GM18870 (cell line): ENCODE measurements at regions not wholly inside any gene's neighbourhood (a gene's known extent, or its start where the extent isn't known, plus 50 kb on each side); places are given as distances from the start of the nearest gene placed in this dataset.
"Not testable (repeated sequence)": the region's sequence is repeated elsewhere in the genome, so short reads cannot be mapped to it uniquely, and the experiment has no call there.

Experiments used
- ATAC-seq: cut with Tn5 transposase; IDR thresholded peaks from one replicate; pipeline ENCODE4 v1.9.1; 2021; ENCODE audit warnings: moderate library complexity; ENCODE audit not compliant: unreplicated experiment

DNA sequence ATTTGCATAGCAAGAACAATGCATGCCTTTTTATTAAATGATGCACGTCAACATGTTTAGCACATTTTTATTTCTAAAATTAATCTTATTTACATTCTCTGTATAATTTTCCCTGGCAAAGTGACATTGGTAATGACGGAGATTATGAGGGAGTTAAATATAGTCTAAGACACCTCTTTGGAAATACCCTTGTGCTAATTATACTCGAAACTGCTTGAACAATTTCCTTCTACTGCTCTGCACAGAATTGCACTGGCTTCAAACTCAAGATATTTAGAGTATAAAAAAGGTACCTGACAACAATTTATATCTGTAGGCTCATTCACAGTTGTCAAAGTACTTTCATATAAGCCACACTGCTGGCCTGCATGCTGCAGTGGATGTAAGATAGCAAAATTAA is 602.7 kb downstream of the NXPH1 start:
- no peak for ATAC-seq

DNA sequence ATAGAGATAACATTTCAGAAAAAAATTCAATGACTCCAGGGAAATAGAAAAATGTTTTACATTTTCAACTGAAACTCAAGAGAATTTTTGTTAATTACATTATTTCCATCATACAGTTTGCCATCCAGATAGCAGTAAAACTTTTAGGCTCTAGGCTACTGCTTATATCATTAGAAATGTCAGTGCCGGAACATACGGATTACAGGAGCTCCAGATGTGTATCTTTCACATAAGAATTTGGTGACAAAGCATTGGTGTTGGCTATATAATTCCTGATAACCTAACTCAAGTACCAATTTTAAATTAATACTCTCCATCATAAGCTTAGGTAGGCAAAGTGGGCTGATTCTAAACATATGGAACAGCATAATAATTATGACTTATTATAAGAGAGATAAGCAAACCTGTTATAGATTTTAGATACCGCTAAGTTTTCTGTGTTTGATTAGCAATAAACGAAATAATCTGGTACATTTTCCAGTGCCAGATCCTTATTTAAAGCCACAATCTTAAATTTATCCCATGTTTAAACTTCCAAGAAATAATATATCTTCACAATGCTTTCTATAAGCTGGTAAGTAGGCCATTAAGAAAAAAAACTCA is 637.9 kb downstream of the NXPH1 start:
- ATAC-seq, result no peak

DNA sequence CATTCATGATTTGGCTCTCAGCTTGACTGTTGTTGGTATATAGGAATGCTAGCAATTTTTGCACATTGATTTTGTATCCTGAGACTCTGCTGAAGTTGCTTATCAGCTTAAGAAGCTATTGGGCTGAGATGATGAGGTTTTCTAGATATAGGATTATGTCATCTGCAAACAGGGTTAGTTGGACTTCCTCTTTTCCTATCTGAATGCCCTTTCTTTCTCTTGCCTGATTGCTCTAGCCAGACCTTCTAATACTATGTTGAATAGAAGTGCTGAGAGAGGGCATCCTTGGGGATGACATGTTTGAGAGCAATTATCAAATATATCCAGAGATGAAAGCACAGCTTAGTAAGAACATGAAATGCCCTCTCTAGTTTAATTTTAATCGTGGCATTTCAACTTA is 642.4 kb downstream of the NXPH1 start:
- ATAC-seq, result not testable (repeated sequence)

DNA sequence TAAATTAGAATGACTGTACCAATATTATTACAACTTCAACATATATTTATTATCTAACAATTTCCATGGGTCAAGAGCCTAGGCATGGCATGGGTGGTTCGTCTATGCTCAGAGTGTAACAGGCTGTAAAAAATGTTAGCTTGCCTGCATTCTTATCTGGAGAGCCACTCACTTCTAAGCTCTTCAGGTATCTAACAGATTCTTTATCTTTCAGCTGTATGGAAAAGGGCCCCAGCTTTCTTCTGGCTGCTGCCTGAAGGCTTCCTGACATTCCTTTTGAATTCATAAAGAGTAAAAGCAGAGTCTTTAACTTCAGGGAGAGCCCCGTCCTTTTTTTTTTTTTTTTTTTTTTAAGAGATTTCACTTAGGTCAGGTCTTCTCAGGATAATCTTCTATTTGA is 648.8 kb downstream of the NXPH1 start:
- ATAC-seq, result no peak

DNA sequence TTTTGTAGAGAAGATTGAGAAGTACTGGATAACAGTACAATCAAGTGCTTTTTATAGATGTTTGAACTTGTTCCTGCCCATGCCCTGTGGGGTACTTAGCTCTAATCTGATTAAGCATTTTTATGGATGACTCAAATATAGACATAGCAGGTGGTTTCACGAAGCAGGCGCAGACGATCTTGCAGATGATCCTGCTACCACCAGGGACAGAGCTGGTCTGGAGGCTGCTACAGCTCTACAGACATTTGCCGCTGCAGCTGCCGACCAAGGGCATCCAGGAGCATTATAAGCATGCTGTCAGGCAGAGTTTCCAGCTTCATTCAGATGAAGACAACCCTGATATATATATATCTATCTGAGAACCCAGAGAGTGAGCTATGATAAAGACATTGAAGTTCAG is 650.4 kb downstream of the NXPH1 start:
- no peak for ATAC-seq

DNA sequence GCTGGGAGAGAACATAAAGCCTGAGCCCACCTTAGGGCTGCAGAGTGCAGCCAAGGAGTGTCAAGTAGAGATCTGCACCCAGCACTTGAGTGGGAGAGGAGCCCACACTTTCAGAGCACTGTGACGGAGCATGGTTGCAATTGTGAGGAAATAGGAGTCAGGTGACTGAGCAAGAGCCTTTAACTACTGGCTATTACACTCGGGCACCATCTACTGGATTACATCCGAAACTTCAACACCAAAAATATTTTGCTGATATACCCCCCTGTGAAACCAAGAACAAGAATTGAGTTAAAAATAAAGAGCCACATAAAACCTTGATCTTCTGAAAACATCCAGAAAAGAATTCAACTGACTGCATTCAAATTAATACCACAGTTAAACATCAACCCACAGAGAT is 657.9 kb downstream of the NXPH1 start:
- ATAC-seq, result no peak

DNA sequence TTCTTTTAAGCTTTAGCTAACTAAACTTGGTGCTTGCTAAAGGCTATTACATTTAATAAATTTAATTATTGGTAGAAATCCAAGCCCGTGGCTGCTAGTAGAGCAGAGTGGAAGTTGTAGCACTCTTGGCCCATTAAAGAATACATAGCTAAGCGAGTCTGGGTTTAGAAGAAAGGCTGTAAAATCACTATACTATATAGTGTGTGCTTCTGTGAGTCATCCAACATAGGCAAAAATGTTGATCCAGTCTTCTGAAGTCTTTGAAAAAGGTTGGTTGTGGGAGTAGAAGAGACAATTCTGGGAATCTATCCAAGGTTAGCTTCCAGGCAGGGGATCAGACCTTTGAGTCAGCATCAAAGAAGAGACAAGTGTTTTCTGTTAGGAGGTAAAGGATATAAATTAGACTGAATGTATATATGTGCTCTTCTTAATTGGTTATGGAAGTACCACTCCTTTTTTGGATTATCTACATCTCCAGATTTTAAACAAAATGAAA is 664.2 kb downstream of the NXPH1 start:
- no peak for ATAC-seq

DNA sequence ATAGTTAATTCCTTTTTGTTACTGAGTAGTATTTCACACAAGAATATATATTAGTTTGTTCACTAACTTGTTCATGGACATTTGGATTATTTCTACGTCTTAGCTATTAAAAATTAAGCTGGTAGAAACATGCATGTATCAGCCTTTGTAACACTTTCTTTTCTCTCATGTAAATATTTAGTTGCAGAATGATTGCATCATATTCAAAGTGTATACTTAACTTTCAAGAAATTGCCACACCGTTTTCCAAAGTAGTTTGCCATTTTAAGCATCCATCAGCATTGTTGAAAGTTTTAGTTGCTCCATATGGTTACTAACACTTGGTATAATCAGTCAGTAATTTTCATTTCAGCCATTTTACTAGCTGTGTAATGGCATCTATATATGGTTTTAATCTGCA is 666.9 kb downstream of the NXPH1 start:
- ATAC-seq, result no peak

DNA sequence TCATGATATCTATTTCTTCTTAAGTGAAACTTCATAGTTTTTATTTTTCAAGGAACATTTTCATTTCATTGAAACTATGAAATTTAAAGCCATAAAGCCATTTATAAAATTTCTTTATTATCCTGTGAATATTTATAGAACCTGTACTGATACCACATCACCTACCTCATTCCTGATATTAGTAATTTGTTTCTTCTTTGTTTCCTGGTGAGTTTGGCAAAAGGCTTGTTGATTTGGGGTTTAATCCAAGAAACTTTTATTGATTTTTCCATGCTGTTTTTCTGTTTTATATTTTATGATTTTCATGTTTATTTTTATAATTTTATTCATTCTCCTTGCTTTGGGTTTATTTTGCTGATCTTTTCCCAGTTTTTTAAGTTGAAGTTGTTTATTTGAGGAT is 669.4 kb downstream of the NXPH1 start:
- no peak for ATAC-seq

DNA sequence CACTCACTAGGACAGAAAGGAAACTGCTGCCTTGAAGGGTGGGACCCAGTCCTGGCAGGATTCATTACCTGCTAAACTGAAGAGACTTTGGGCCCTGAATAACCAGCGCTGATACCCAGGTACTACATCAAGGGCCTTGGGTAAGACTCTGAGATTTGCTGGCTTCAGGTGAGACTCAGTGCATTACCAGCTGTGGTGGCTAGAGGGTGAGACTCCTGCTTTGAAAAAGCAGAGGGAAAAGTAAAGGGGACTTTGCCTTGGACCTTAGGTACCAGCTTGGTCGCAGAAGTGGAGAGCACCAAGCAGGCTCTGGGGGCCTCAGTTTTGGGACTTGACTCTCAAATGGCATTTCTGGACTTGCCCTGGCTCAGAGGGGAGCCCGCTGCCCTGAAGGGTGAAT is 673.3 kb downstream of the NXPH1 start:
- no peak for ATAC-seq

DNA sequence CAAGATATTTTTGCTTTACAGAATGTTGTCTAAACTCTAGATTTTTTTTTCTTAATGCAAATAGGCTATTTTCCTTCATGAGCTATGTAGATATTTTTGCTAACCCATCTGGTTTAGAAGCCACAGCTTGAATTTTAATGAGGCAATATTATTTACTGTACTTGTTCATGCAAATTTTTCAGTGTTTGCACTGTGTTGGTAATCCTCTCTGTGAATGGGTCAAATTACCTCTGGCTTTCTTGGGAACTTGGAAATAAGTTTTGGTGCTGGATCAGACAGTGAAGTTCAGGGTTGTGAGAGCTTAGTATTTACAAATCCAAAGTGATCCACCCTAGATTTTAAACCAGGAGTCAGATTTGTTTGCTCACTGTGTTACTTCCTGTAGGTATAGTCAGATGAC is 686.9 kb downstream of the NXPH1 start:
- no peak for ATAC-seq

DNA sequence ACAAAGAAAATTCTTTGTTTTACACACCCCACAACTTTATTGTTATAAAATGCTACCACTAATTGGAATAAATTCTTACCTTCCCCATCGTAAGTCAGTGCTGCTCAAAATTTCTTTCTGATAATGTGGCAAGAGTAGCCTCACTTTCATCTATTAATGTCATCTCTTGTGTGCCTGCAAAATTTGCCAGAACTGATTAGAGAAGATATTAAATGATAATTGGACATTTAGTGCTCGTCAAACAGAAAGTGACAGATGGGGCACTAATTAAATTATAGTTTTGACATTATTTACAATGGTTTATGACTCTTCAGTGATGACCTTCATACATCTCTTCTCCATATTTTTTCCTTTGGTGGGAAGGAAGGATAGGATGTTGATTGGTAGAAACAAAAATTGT is 690.9 kb downstream of the NXPH1 start:
- no peak for ATAC-seq

DNA sequence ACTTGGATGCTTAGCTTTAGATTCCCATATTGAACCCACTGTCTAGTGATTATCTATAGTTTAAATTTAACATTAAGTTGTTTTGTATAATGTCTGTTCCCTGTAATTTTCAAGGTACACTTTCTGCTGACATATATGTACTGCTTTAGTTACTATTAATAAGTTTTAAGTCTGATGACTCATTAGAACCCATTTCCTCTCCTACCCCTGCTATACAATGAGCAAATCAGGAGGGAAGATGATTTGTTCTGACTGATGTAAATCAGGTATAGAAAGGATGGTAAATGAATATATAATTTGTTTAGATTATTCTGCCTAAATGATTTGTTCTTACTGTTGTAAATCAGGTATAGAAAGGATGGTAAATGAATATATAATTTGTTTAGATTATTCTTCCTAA is 691.8 kb downstream of the NXPH1 start:
- no peak for ATAC-seq

DNA sequence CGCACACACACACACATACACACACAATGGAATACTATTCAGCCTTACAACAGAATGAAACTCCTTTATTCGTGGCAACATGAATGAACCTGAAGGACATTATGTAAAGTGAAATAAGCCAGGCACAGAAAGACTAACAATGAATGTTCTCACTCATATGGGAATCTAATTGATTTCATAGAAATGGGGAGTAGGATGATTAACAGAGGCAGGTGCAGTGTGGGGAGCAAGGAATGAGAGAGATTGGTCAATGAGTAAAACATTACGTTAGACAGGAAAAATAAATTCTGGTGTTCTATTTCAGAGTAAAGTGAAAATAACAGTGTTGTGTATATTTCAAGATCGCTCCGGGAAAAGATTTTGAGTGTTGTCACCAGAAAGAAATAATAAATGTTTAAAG is 694.5 kb downstream of the NXPH1 start:
- ATAC-seq, result no peak

DNA sequence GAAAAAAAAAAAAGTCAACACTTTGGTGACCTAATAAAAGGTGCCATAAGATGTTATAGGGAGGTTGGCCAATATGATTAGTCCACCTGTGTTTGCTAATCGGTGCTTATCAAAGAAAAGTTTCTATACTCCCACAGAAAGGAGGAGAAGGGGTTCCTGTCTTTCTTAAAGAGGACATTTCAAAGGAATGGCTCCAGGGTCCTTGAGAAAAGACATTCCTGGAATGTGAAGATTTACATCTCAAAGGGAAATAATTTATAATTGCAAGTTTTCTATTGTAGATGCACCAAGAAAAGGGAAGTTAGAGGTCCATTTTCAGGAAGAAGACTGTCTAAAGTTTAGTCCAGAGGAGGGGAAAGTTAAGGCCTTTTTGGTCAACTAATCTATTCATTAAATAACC is 715.3 kb downstream of the NXPH1 start:
- no peak for ATAC-seq

DNA sequence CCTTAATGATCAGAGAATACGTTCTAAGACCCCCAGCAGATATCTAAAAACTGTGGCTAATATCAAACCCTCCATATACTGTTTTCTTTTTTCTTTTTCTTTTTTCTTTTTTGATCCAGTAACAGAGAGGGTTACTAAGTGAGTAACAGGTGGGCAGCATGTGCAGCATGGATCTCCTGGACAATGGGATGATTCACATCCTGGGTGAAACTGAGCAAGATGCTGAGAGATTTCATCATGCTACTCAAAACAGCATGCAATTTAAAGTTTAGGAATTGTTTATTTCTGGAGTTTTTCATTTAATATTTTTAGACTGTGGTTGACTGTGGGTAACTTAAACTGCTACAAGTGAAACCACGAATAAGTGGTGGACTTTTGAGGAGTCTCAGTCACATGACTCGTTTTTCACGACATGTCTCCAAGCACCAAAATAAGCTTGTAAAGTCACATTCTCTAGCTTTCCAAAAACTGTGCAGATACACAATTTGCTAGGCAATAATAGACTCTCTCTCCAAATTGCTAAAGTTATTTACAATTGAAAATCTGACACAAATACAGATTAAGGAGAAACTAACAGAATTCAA is 716.2 kb downstream of the NXPH1 start:
- ATAC-seq, result no peak

DNA sequence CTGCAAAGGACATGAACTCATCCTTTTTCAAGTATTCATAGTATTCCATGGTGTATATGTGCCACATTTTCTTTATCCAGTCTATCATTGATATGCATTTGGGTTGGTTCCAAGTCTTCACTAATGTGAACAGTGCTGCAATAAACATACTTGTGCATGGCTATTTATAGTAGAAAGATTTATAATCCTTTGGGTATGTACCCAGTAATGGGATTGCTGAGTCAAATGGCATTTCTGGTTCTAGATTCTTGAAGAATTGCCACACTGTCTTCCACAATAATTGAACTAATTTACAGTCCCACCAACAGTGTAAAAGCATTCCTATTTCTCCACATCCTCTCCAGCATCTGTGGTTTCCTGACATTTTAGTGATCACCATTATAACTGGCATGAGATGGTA is 730.3 kb downstream of the NXPH1 start:
- not testable (repeated sequence) for ATAC-seq

DNA sequence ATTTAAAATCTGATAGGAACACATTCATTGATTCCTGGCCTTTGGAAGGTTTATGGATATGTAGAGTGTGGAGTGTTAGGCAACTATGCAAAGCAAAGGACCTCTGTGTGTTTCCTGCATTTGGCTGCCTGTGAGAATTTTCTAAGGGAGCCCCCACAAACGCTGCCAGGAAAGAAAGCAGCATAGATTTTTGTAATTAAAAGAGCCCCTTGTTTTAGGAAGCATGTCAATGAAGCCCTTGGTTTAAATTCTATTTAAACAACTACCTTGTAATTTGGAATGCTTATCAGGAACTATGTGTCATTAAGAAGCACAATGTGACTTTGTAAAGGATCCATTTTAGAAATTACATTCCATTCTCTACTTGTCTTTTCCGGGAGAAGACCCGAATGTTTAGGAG is 742.5 kb downstream of the NXPH1 start:
- no peak for ATAC-seq

DNA sequence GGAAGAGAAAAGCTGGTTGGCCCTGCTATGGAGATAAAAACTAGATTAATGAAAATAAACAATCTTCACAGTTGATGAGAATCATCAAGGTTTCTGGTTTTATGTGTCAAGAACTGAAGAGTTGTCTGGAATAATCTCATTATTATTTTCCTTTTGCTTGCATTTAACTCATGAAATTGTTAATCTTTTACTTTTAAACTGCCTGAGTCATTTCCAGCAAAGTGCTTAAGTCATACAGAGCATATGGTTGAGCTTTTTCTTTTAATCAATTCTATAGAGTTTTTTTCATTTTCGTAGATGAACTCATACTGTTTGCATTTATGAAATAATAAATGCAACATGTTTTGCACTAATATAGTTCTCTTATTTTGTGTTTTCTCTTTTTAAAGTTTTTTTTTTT is 747.9 kb downstream of the NXPH1 start:
- ATAC-seq, result no peak

DNA sequence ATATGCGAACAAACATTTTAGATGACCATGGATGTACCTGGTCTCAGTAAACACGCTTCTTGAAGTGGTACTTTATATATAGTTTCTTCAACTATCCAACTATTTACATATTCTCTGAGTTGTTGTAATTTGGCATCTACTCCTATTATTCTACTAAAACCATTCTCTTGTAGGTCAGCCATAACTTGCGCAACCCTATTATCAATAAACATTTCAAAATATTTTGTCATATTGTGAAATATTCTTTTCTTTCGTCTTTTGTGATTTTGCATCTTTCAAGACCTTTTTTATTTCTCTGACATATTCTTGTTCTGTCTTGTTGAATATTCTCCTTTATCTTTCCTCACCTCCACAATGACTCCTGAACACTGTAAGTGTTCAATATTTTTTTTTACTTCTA is 753.3 kb downstream of the NXPH1 start:
- ATAC-seq, result no peak

DNA sequence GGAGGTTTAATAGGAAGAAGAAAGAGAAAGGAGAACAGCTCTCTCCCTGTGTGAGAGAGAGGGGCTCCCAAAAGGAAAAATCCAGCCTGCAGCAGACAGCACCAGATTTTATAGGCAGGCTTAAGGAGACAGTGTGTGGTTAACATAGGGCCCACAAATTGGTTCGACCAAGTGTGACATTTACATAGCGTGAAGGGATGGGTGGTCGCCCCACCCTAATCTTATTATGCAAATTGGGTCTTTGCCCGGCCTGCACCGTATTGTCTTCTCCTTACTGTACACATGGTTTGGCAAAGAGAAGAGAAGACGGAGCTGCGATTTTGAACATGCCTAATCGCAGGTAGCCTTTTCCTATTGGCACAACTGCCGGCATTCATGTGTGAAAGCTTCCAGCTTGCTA is 756.3 kb downstream of the NXPH1 start:
- no peak for ATAC-seq

DNA sequence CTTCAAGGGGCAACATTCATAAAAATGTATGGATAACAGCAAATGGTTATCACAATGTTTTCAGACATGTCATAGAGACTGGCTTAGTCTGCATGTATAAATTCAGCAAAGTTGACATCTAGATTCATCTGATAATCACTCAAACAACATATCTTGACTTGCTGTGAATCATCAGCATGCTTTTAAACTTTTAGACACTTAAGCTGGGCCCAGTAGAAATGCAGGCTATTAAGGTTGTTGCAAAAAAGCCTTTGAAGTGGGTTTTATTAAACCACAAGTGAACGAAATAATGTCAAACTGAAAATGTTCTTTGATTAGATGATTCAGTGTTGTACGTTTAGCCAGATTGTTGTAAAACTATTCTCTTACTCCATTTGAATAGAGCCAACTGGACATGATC is 759.6 kb downstream of the NXPH1 start:
- ATAC-seq, result no peak

DNA sequence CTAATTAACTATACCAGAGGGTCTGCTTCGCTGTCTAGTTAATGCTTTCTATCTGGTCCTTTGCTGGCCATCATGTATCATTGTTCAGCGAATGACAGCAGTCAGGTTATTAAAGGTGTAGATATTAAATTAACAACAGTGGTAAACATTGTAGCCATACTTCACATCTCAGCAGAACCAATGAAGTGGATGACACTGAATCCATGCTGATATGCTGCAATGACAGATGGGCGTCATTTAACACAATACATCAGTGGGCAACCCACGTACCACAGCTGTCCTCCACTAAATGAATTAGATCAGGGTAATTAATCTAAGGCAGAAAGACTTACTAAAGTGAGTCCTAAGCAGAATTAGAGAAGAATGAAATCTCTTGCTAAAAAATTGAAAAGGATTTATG is 767.2 kb downstream of the NXPH1 start:
- no peak for ATAC-seq
